MM.1S (cell line): ENCODE measurements at regions not wholly inside any gene's neighbourhood (a gene's known extent, or its start where the extent isn't known, plus 50 kb on each side); places are given as distances from the start of the nearest gene placed in this dataset.

ENCODE experiments used
- CTCF ChIP-seq: fragments of 300-600 bp; sonication (generic); IDR thresholded peaks from 2 replicates; pipeline ENCODE4 v1.5.1; 2016; ENCODE audit warnings: antibody characterized with exemption, low read length, mixed read lengths
- EZH2phosphoT487 ChIP-seq: fragments of 300-600 bp; sonication (generic); IDR thresholded peaks from 2 replicates; pipeline ENCODE4 v1.6.1; 2018; ENCODE audit warnings: antibody characterized with exemption, low read length

GRCh38 chr2:217511850-217512249 is 490.9 kb downstream of the TNS1 start:
- no peak for TF ChIP-seq EZH2phosphoT487
- no peak for TF ChIP-seq CTCF
